ENCODE measurements at regions not wholly inside any gene's neighbourhood (a gene's known extent, or its start where the extent isn't known, plus 50 kb on each side); places are given as distances from the start of the nearest gene placed in this dataset.
"Not testable (repeated sequence)": the region's sequence is repeated elsewhere in the genome, so short reads cannot be mapped to it uniquely, and the experiment has no call there.

DNA sequence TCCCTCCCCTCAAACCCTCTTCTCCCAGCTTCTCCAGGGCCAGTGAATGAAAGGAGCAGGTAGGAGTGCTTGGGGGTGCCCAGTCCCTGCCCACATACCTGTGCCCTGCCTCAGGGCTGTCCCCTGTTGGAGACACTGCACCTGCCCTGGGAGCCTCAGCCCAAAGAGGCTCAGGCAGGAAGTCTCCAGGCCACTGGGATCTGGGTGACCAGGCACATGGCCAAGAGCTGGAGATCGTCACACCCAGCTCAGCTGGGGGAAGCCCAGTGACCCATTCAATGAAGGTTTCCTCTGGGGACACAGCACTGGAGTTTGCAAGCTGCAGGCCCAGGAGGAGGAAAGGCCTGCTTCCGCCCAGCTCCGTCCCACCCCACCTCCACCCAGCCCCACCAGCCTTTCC, 156.4 kb downstream of the ZFP36L2 start:
- intact Hi-C loops (cut with DNase I) = no loop called here
- no peaks in the 10 kb centered on the region for H3K36me3 ChIP-seq
- peaks cover 17 to 47% of the 10 kb centered on the region in 2 donors for H3K4me1 ChIP-seq
- no peak overlapping the region for H3K4me3 ChIP-seq
- no peaks in the 10 kb centered on the region for H3K9me3 ChIP-seq
- TF ChIP-seq, protein P1, sequence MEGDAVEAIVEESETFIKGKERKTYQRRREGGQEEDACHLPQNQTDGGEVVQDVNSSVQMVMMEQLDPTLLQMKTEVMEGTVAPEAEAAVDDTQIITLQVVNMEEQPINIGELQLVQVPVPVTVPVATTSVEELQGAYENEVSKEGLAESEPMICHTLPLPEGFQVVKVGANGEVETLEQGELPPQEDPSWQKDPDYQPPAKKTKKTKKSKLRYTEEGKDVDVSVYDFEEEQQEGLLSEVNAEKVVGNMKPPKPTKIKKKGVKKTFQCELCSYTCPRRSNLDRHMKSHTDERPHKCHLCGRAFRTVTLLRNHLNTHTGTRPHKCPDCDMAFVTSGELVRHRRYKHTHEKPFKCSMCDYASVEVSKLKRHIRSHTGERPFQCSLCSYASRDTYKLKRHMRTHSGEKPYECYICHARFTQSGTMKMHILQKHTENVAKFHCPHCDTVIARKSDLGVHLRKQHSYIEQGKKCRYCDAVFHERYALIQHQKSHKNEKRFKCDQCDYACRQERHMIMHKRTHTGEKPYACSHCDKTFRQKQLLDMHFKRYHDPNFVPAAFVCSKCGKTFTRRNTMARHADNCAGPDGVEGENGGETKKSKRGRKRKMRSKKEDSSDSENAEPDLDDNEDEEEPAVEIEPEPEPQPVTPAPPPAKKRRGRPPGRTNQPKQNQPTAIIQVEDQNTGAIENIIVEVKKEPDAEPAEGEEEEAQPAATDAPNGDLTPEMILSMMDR (IDR thresholded peaks at IDR 0.05) = no peak
- H3K27ac ChIP-seq = no peak overlapping the region
- DNase-seq (ENCODE audit: low spot score in 2 of 2) = no peak
- no peaks in the 10 kb centered on the region for H3K27me3 ChIP-seq

DNA sequence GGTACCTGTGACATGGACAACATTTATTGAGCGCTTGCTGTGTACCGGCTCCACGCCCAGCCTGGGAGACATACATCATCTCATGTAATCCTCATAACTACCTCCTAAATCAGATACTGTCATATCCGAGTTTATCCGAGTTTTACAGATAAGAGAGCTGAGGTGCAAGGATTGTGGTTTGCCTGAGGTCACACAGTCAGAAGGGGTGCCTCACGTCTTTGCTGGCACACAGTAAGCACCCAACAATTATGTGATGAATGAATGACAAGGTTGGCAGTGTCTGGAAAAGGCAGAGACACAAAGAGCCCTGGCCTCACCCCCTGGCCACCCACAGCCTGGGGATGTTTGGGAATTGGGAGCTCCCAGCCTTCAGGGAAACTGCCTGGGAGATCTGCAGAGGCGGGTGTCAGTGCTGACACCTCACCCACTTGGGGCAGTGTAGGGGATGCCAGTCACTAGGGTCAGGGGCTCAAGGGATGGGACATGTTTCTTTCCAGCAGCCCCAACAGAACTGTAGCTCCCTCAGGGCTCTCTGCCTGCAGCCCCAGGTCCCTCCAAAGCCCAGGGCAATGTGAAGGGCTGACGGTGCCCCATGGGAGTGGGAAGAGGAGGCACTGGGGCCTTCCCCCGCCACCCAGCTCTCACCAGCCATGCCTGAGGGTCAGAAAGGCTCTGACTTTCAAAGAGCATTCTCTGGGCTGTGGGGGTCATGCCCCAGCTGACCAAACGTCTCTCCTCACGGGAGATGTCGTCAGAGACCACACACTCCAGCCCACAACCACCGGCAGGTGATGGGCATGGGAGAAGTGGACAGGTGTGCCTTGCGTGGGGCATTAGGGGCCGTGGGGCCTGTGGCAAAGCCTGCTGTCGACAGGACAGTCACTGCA, 157.5 kb downstream of the ZFP36L2 start:
- peaks cover 6 to 36% of the 10 kb centered on the region in 2 donors for H3K4me1 ChIP-seq
- no peaks in the 10 kb centered on the region for H3K9me3 ChIP-seq
- H3K27me3 ChIP-seq = no peaks in the 10 kb centered on the region
- no peak overlapping the region for H3K4me3 ChIP-seq
- DNase-seq (ENCODE audit: low spot score in 2 of 2) = peak in 1 of 2 donors; percentile 41
- no peaks in the 10 kb centered on the region for H3K36me3 ChIP-seq
- TF ChIP-seq, protein P1 (IDR thresholded peaks at IDR 0.05) = no peak
- H3K27ac ChIP-seq = no peak overlapping the region
- intact Hi-C loops (cut with DNase I) = no loop called here

DNA sequence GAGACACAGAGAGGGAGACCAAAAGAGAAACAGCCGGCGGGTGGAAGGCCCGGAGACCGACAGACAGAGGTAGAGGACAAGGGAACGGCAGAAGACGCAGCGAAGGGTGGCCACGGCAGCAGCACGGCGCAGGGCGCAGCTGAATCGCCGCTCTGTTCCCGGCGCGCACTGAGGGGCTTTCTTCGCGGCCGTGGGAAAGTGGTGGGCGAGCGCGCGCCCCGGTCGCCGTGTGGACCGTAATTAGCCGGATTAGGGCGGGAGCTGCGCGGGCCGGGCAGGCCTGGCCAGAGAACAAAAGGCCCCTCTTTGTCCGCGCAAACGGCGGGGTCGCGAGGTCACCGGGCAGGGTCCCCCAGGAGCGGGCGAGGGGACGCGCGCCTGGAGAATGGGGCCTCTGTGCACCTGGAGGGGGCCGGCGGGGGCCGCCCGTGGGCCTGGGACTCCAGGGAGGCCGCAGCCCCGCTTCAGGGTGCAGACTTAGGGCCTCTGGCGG, 158.3 kb downstream of the ZFP36L2 start:
- H3K27me3 ChIP-seq = no peaks in the 10 kb centered on the region
- no peak overlapping the region for H3K4me3 ChIP-seq
- no peaks in the 10 kb centered on the region for H3K36me3 ChIP-seq
- peaks cover 0 to 30% of the 10 kb centered on the region in 2 donors for H3K4me1 ChIP-seq
- peak in 1 of 2 donors; percentile 55 for DNase-seq (ENCODE audit: low spot score in 2 of 2)
- no peaks in the 10 kb centered on the region for H3K9me3 ChIP-seq
- no peak overlapping the region for H3K27ac ChIP-seq
- TF ChIP-seq, protein P1 (IDR thresholded peaks at IDR 0.05) = no peak
- intact Hi-C loops (cut with DNase I) = no loop called here

DNA sequence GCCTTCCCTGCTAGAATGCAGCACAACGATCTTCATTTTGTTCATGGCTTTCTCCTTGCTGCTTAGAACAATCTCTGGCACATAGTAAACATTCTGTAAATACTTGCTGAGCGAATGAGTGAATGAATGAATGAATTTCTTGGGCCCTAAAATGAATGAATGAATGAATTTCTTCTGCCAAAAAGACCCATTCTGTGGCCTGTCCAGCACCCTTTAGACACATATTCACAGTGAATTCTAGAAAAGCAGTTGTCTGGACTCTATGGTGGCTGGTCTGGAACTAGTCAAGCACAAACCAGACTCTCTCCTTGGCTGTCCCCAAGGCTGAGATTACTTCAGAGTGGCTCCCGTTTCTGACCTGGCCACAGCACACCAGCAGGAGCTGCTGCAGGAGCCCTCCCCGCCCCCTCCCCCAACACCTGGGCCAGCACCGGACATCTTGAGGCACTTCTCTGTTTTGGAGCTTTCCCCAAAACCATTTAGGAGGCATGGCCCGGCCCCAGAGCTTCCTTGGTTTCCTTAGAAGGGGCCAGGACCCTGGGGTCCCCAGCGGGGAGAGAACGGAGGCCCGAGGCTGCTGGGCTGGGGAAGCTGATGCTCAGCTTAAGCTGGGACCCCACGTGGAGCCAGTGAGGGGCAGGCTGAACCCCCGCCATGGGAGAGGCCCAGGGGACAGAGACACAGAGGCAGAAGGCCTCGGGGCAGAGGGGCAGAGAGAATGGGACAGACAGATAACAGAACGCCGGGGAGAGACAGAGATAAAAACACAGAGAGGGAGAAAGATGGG, 159.0 kb downstream of the ZFP36L2 start:
- TF ChIP-seq, protein P1 (IDR thresholded peaks at IDR 0.05) = no peak
- intact Hi-C loops (cut with DNase I) = no loop called here
- peak in 1 of 2 donors; percentile 52 for DNase-seq (ENCODE audit: low spot score in 2 of 2)
- Histone ChIP-seq H3K27ac (no peak overlapping the region), H3K36me3 (no peaks in the 10 kb centered on the region), H3K4me1 (peaks cover 0 to 27% of the 10 kb centered on the region in 2 donors), H3K4me3 (no peak overlapping the region), H3K9me3 (no peaks in the 10 kb centered on the region), H3K27me3 (no peaks in the 10 kb centered on the region)

GRCh38 chr2:43066541-43067253, 159.7 kb downstream of the ZFP36L2 start:
- H3K27me3 ChIP-seq; H3K36me3 ChIP-seq; intact Hi-C loops (cut with DNase I); H3K9me3 ChIP-seq; H3K27ac ChIP-seq; H3K4me3 ChIP-seq: not testable (repeated sequence)
- H3K4me1 ChIP-seq = peaks cover 0 to 19% of the 10 kb centered on the region in 2 donors
- peak in 1 of 2 donors; percentile 16 for DNase-seq (ENCODE audit: low spot score in 2 of 2)

Data from ascending aorta (tissue), 2 donors.